Transverse colon (tissue), 4 donors: ENCODE measurements at regions not wholly inside any gene's neighbourhood (a gene's known extent, or its start where the extent isn't known, plus 50 kb on each side); places are given as distances from the start of the nearest gene placed in this dataset.

Experiments used
- DNase-seq: peaks from one replicate; pipeline ENCODE4 v3.0.0-alpha.2; 2019
- H3K27ac ChIP-seq, 4 donors: fragments of 200-600 bp; sonication (generic); 2 replicates each; pipeline ENCODE4 v1.5.1; 2016 to 2018; ENCODE audit warnings: inconsistent platforms in 4 of 4
- H3K27me3 ChIP-seq: fragments of 200-600 bp; sonication (generic); 2 replicates; pipeline ENCODE4 v1.5.1; 2017; ENCODE audit warnings: inconsistent platforms
- H3K36me3 ChIP-seq, 4 donors: fragments of 200-600 bp; sonication (generic); 2 replicates each; pipeline ENCODE4 v1.5.1; 2017 to 2019; ENCODE audit warnings: inconsistent platforms in 4 of 4
- H3K4me1 ChIP-seq, 4 donors: fragments of 200-600 bp; sonication (generic); 2 replicates each; pipeline ENCODE4 v1.5.1; 2017 to 2020; ENCODE audit warnings: inconsistent platforms in 4 of 4
- H3K4me3 ChIP-seq, 4 donors: fragments of 200-600 bp; sonication (generic); 1 replicate in 1 of 4; 2 replicates in 3 of 4; pipeline versions ENCODE4 v1.5.1 to v1.6.1; 2017 to 2019; ENCODE audit warnings: inconsistent platforms in 4 of 4
- H3K9me3 ChIP-seq, 2 donors: fragments of 200-600 bp; sonication (generic); 2 replicates each; pipeline ENCODE4 v1.5.1; 2017 to 2019; ENCODE audit warnings: inconsistent platforms in 2 of 2
- EP300 ChIP-seq: sonication (generic); formaldehyde crosslinking; IDR thresholded peaks from one replicate; pipeline ENCODE4 v1.6.1; 2017; ENCODE audit warnings: antibody characterized with exemption, low read depth
- POLR2A ChIP-seq: fragments of 450-650 bp; IDR thresholded peaks from one replicate; pipeline ENCODE4 v1.6.1; 2016; ENCODE audit warnings: antibody characterized with exemption, mild to moderate bottlenecking, moderate library complexity
- POLR2AphosphoS5 ChIP-seq, 3 donors: sonication (generic); formaldehyde crosslinking; IDR thresholded peaks; one replicate each; pipeline ENCODE4 v1.6.1; 2016; ENCODE audit warnings: antibody characterized with exemption in 3 of 3
- WGBS, 2 donors: methylation state at CpG; one replicate each; pipeline ENCODE4 v1.1.5; 2018; ENCODE audit warnings: low coverage in 1 of 2; 5-methylcytosine and 5-hydroxymethylcytosine counted together
- in situ Hi-C, 4 donors: fragments of 200-750 bp; cut with MboI; loops; one replicate each; pipeline versions ENCODE4 v1.15.0 to v1.15.1; 2017; ENCODE audit warnings: low sequenced_read_pairs in 3 of 4, low pct_ligation_motif_present in 1 of 4, low pct_unique_long_range_greater_than_20kb in 1 of 4
- intact Hi-C: fragments of 100-400 bp; cut with DNase I; formaldehyde crosslinking; loops from one replicate; pipeline ENCODE4 v1.15.1; 2023; ENCODE audit warnings: low total_unique reads
- TF ChIP-seq, protein P1 (sequence below), 5 experiments: fragments of 200-600 bp in 3 of 5; fragments of 450-650 bp in 2 of 5; sonication (generic) in 3 of 5; IDR thresholded peaks; 1 replicate in 2 of 5; 2 replicates in 3 of 5; pipeline ENCODE4 v1.5.1; 2016 to 2017; ENCODE audit warnings: antibody characterized with exemption in 5 of 5, inconsistent platforms in 3 of 5, mild to moderate bottlenecking in 2 of 5, moderate library complexity in 1 of 5

GRCh38 chr15:100726070-100726420, 123.7 kb downstream of the ASB7 start:
- no peaks in the 10 kb centered on the region for H3K36me3 ChIP-seq
- H3K27ac ChIP-seq = no peak overlapping the region
- no peaks in the 10 kb centered on the region for H3K27me3 ChIP-seq
- DNase-seq = no peak
- in situ Hi-C loops (no loop called here), intact Hi-C loops (no loop called here)
- H3K4me1 ChIP-seq = peaks cover 0 to 11% (median 4%) of the 10 kb centered on the region in 4 donors
- TF ChIP-seq EP300 = no peak
- H3K4me3 ChIP-seq = no peak overlapping the region
- no peaks in the 10 kb centered on the region for H3K9me3 ChIP-seq
- WGBS, 2 donors = 83% methylated on average over 6 of the region's 7 CpGs; no CpG with 5 or more reads in 1 of the 2 donors

GRCh38 chr15:100726421-100727190, 124.2 kb downstream of the ASB7 start:
- no peak for DNase-seq
- Histone ChIP-seq H3K4me3 (no peak overlapping the region), H3K9me3 (no peaks in the 10 kb centered on the region), H3K27me3 (no peaks in the 10 kb centered on the region), H3K27ac (no peak overlapping the region), H3K4me1 (peaks cover 0 to 8% (median 3%) of the 10 kb centered on the region in 4 donors), H3K36me3 (no peaks in the 10 kb centered on the region)
- TF ChIP-seq EP300 (no peak), POLR2AphosphoS5 (IDR thresholded peaks at IDR 0.05) (no peak), POLR2A (no peak)
- TF ChIP-seq, protein P1, sequence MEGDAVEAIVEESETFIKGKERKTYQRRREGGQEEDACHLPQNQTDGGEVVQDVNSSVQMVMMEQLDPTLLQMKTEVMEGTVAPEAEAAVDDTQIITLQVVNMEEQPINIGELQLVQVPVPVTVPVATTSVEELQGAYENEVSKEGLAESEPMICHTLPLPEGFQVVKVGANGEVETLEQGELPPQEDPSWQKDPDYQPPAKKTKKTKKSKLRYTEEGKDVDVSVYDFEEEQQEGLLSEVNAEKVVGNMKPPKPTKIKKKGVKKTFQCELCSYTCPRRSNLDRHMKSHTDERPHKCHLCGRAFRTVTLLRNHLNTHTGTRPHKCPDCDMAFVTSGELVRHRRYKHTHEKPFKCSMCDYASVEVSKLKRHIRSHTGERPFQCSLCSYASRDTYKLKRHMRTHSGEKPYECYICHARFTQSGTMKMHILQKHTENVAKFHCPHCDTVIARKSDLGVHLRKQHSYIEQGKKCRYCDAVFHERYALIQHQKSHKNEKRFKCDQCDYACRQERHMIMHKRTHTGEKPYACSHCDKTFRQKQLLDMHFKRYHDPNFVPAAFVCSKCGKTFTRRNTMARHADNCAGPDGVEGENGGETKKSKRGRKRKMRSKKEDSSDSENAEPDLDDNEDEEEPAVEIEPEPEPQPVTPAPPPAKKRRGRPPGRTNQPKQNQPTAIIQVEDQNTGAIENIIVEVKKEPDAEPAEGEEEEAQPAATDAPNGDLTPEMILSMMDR (IDR thresholded peaks at IDR 0.05) = no peak
- in situ Hi-C loops = no loop called here
- intact Hi-C loops = no loop called here
- WGBS, 2 donors = 90 to 93% methylated on average over 4 to 15 of the region's 15 CpGs

DNA sequence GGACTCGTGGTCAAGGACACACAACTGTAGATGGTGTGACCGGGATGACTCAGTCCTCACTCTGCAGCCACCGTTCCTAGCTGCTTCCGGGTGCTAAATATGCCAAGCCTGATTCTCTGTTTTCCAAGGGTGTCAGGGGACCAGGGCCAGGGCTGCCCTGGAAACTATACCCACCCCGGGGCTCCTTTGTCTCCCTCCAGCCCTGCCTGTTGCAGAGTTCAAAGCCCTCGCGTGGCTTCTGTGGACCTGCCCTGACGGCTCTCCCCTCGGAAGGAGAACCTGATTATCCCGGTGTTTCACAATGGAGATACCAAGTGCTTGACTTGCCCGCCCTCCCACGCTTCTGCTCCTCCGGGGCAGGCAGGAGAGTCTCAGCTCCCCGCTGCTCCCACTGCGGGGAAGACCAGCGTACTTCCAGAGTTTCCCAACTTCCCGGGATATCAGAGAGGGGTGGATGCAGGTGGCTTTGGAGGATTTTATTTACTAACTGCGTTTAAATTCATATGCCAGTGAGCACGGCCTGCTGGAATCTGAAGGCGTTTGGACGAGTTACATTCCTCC, 125.0 kb downstream of the ASB7 start:
- Histone ChIP-seq H3K4me3 (no peak overlapping the region), H3K9me3 (no peaks in the 10 kb centered on the region), H3K27ac (no peak overlapping the region), H3K36me3 (no peaks in the 10 kb centered on the region), H3K27me3 (no peaks in the 10 kb centered on the region), H3K4me1 (peaks cover 0 to 4% (median 2%) of the 10 kb centered on the region in 4 donors)
- in situ Hi-C loops (no loop called here), intact Hi-C loops (no loop called here)
- TF ChIP-seq POLR2A = no peak
- TF ChIP-seq, protein P1 (IDR thresholded peaks at IDR 0.05) = no peak
- TF ChIP-seq POLR2AphosphoS5 (IDR thresholded peaks at IDR 0.05) = no peak
- no peak for TF ChIP-seq EP300
- WGBS, 2 donors = 73 to 86% methylated on average over 8 to 21 of the region's 21 CpGs
- DNase-seq = no peak

- in situ Hi-C loops = no loop called here
- WGBS, 2 donors = 82 to 100% methylated on average over 3 to 9 of the region's 17 CpGs
- TF ChIP-seq EP300 = no peak
- TF ChIP-seq, protein P1 (IDR thresholded peaks at IDR 0.05) = no peak
- no peak for TF ChIP-seq POLR2AphosphoS5 (IDR thresholded peaks at IDR 0.05)
- no peak for TF ChIP-seq POLR2A
- Histone ChIP-seq H3K27ac (no peak overlapping the region), H3K9me3 (no peaks in the 10 kb centered on the region), H3K4me1 (peaks cover 0 to 11% (median 0%) of the 10 kb centered on the region in 4 donors), H3K36me3 (no peaks in the 10 kb centered on the region), H3K27me3 (no peaks in the 10 kb centered on the region), H3K4me3 (no peak overlapping the region)
- DNase-seq = no peak
- intact Hi-C loops = no loop called here
These were observed 126.2 kb downstream of the ASB7 start for GRCh38 chr15:100728371-100729201.
